HG02623 (cell line): ENCODE measurements at regions not wholly inside any gene's neighbourhood (a gene's known extent, or its start where the extent isn't known, plus 50 kb on each side); places are given as distances from the start of the nearest gene placed in this dataset.
"Not testable (repeated sequence)": the region's sequence is repeated elsewhere in the genome, so short reads cannot be mapped to it uniquely, and the experiment has no call there.

Experiments used
- ATAC-seq: cut with Tn5 transposase; IDR thresholded peaks from one replicate; pipeline ENCODE4 v1.9.1; 2021; ENCODE audit warnings: moderate library complexity; ENCODE audit not compliant: unreplicated experiment

DNA sequence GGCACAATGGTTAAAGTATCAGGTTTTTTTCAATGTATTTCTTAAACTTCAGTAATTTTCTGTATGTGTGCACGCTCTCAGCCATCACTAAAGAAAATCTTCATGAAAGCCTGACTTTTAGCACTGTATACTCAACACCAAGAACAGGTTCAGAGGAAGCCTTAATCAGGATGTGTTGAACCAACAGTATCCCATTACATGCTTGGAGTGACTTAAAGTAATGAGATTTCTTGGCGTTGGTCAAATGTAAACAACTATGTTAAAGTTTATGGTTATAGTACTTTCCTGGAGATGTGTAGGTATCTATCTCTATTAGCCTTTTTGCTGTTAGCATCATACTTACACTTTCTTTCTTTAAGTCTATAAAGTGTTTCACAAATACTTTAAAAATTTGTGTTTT is 335.0 kb downstream of the CCER1 start:
- ATAC-seq = no peak

DNA sequence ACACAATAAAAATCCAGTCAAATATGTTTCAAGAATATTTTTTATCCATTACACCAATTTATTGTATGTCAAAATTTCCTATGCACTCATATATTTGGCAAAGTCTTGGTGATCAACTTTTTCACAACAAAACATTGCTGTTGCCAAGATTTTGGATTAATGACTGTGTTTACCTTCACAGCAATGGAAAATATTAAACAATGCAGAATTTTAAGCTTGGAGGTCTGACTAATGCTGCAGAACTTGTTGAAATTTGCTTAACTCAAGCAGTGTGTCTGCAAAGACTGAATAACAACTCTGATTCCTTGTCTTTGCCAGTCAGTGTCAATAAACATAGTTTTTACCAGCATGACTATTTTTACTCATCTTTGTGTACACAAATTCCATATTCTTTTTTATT is 336.4 kb downstream of the CCER1 start:
- ATAC-seq = no peak

DNA sequence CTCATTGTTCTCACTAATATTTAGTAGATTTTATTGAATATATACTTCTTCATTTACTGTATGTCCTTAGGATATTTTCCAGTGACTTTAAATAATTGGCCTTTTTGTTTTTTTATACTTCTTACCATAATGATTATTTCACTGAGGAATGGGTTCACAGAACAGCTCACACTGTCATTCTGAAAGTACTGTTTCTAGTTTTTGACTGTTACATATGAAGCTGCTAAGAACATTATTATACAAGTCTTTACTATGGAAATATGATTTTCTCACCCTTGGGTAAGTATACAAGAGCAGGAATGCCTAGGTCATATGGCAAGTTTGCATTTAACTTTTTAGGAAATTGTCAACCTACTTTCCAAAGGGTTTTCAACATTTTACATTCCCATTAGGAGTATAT is 343.1 kb downstream of the CCER1 start:
- ATAC-seq = no peak

DNA sequence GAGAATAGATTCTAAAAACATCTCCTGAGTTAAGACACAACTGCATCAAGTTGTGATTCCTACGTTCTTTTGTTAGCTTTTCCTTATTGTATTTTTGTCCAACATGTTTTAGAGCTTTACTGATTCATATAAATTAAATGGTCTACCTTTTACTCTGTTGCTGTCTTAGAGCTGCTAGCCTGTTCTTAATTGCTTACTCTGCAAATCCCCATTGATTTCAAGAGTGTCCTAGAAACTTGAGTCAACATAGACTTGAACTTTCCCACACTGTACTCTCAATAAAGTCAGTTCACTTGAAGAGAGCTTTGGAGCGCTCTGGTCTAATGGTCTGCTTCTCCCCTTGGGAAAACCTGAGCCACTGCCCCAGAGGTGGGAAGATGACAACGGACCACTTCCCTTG is 343.9 kb downstream of the CCER1 start:
- no peak for ATAC-seq

DNA sequence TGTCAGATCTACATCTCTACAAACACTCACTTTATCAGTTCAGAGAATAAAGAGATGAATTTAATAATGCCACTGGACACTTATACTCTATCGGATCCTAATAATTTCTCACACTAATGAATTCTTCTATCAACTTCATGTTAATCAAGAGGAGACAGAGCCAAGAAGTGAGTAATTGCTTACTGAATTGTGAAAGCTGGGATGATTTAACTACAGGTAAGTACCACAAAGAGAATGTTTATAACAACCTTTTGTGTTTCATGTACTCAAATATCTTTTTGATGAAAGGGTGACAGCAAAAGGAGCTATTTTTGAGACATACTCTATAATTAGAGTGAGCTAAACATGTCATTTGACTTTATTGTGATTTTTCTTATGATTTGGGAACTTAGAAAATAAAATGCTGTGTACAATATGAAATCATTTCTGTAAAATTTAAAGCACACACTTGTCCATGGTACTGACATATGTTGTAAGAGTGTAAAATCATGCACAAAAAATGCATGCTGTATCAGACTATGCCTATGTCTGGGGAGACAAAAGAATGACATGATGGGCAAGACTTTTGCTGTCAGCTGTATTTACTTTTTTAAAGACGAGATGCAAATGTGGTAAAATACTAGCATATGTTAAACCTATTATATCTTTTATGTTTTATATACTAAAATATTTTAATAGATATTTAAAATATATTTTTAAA is 361.2 kb downstream of the CCER1 start:
- ATAC-seq = no peak

DNA sequence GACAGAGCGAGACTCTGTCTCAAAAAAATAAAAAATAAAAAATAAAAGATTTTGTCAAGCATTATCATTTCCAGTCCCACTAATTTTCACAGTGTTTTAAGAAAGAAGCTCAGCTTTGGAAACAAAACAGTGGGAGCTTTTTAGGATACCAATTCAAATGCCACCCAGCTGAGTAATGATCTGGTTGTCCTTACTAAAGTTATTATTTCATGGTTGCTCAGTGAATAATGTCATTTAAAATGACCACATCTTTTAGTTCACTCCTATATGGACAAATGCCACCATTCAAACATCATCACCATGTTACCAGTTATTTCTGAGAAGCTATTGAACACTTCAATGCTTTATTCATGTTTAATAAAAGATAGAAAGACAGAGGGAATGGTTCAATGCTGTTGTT is 365.0 kb downstream of the CCER1 start:
- ATAC-seq = no peak

DNA sequence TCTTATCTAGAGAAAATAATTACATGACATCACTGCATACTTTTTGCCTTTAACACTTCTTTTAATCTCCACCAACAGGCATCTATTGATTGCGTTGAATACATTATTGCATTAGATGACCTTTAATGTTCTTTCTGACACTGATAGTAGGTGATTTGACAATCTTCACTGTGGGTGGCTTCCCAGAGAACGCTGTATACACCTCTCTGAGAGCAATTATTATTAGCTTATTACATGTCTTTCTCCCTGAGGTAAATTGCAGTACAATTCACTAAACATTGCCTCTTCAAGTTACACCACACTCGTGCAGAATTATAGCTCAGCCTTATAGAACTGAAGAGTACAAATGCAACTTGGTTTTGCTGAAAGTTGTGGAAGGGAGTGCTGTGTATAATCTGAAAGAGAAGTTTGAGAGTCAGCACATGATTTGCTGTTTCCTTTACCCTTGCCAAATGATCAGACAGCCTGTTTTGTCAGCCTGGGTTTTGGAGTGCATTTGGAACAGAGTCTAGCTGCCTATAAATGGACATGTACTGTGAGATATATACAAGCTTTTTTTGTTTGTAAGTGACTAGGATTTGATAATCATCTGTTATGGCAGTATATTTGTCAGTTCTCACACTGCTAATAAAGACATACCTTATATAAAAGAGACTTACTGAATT is 369.2 kb downstream of the CCER1 start:
- ATAC-seq = no peak

DNA sequence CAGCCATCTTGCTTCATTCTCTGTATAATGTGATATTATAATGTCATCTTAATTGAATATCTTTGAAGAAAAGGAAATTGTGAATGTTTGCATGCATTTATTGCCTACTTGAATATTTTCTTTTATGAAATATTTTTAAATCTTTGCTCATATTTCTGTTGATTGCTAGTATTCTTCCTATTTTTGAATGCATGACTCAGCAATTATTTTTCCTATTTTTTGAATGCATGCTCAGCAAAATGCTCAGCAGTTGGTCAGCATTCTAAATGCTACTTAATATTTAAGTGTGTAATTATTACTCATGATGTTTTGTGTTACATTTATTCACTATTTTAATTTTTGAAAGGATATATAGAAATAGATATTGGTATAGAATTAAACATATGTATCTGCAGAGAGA is 378.3 kb downstream of the CCER1 start:
- ATAC-seq = no peak

DNA sequence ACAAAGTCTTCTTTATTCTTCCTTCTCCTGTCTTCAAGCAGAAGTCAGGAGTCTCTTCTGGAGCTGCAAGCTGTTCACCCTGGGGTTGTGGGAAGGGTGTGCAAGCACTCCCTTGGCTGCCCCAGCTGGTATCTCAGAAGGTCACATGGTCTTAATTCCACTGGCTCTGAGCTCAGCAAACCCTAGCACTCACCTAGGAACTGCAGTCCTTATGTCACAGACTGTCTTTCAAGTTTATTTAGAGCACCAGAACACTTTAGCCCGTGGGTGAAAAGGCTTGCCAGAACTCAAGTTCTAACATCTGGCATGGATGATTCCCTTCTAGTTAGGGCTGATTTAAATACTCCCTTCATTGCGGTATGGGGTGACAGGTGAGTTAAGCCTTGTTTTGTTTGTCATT is 379.0 kb downstream of the CCER1 start:
- ATAC-seq = no peak

DNA sequence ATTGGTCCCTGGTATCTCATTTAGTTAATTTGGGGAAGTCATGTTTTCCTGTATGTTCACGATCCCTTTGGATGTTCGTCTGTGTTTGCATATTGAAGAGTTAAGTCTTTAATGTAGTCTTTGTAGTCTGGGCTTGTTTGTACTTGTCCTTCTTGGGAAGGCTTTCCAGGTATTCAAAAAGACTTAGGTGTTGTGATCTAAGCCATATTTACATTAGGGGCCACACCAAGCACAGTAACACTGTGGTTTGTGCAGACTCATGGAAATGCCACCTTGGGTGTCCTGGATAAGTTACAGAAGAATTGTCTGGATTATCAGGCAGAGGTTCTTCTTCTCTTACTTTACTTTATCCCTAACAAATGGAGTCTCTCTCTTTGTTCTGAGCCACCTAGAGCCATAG is 380.3 kb downstream of the CCER1 start:
- no peak for ATAC-seq

DNA sequence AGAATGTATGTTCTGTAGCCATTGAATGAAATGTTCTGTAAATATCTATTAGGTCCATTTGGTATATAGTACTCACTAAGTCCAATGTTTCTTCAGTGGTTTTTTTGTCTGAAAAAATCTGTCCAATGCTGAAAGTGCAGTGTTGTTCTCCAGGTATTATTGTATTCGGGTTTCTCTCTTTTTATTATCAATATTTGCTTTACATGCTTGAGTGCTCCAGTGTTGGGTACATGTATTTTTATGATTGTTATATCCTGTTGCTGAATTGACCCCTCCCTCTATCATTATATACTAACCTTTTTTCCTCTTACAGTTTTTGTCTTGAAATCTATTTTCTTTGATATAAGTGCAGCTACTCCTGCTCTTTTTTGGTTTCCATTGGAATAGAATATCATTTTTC is 382.2 kb downstream of the CCER1 start:
- no peak for ATAC-seq

DNA sequence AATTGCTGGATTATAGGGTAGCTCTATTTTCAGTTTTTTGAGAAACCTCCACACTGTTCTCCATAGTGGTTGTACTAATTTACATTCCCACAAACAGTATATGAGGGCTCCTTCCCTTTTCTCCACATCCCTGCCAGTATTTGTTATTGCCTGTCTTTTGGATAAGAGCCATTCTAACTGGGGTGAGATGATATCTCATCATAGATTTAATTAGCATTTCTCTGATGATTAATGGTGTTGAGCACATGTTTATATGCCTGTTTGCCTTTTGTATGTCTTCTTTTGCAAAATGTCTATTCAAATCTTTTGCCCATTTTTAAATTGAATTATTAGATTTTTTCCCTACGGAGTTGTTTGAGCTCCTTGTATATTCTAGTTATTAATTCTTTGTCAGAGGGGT is 385.3 kb downstream of the CCER1 start:
- ATAC-seq = no peak

DNA sequence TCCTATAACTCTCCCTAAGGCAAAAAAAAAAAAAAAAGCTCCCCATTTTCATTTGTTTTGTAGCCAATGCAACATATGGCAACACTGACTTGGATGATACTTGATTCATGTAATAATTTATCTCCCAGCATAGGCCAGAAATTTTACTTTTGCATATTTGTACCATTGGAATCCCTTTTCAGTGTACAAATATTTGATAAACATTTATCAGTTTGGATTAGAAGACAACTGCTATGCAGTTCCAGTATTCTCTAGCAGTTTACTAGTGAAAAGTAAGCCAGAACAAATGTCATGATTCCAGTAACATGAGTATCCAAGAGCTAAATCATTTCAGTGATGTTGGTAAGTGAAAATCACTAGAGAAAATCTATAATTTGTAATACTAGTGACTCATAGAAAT is 392.3 kb downstream of the CCER1 start:
- no peak for ATAC-seq

DNA sequence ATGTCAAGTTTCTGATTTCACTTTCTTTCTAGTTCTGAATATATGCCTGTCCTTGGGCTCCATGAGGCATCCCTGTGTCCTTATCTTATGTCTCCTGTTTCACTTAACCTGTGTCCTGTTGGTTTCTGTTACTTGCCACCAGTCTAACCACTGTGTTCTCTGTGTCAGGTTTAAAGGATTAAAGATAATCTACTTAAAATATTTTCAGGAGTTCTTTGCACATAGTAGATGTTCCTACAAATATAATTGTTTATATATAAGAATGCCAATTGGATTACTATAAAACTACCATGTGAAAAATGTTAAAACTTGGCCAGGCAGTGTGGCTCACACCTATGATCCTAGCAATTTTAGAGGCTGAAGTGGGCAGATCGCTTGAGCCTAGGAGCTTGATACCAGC is 406.4 kb downstream of the CCER1 start:
- no peak for ATAC-seq

DNA sequence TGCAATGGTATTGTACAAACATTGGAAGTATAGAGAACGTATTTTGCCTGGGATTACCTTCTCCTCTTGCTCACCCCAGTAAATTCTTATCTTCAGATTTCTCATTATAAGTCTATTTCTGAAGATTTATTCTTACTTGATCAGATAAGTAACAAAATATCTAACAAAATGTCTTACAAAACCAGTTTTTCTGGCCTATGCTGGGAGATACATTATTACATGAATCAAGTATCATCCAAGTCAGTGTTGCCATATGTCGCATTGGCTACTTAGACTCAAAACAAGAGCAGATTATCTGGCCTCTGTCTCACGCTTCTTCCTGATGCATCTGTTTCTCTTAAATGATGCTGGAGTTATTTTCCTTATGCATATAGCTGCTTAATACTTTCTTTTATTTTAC is 408.5 kb downstream of the CCER1 start:
- ATAC-seq = no peak

DNA sequence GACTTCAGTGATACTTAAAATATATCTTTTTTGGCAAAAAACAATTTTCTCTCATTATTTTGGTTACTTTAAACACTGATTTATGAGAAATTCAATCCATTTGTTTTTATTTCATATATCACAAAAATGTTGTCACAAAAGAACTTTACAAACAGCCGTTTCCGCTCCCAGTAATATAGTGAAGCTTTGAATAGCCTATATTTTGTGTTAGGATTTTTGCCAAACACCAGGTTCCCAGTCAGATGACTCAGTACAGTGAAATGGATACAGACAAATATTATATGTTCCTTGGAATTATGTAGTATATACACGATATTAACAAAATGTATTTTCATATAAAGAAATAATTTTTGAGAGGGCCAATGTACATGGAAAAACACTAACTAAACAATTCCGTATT is 411.1 kb downstream of the CCER1 start:
- no peak for ATAC-seq

DNA sequence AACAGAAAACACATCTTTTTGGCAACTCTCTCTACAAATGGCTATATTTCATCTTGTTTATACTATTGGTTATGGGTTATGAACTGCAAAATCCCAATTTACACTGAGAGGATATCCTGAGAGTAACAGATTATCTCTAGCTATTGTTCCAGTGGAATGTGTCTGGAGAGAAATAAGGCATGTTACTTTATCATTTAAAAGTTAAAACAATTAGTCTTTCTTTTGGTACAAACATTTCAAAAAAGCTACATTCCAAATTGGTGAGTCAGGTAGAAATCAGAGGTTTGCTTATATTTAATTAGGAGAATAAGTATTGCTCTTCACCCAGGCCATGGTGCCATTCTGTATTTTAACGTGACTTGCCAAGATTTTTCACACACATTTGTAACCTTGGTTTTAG is 411.6 kb downstream of the CCER1 start:
- ATAC-seq = no peak

DNA sequence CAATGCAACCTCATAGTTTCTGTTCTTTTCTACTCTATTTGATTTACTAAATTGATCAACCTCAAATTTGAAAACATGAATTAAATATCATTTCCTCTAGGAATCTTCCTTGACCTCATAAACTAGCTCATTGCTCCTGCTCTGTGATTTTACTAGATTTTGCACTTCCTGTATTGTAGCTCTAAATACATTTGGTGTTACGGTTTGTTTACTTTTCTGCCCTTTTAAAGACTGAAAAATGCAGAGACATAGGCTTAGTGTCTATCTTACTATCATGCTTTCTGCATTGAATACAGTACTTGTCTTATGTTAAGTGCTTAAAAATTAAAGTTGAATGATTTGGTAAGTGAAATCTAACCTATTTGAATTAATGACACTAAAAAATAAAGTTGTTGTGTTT is 412.1 kb downstream of the CCER1 start:
- ATAC-seq = not testable (repeated sequence)

DNA sequence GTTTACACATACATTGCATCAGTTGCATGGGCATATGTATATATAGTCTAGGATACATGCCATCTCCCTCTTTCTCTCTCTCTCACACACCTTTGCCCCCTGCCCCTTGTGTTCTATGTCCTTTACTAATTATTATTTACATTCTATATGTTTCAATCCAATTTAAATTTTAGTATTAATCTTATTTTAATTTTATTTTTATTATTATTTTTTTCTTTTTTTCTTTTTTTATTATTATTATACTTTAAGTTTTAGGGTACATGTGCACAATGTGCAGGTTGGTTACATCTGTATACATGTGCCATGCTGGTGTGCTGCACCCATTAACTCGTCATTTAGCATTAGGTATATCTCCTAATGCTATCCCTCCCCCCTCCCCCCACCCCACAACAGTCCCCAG is 421.1 kb downstream of the CCER1 start:
- ATAC-seq = not testable (repeated sequence)

DNA sequence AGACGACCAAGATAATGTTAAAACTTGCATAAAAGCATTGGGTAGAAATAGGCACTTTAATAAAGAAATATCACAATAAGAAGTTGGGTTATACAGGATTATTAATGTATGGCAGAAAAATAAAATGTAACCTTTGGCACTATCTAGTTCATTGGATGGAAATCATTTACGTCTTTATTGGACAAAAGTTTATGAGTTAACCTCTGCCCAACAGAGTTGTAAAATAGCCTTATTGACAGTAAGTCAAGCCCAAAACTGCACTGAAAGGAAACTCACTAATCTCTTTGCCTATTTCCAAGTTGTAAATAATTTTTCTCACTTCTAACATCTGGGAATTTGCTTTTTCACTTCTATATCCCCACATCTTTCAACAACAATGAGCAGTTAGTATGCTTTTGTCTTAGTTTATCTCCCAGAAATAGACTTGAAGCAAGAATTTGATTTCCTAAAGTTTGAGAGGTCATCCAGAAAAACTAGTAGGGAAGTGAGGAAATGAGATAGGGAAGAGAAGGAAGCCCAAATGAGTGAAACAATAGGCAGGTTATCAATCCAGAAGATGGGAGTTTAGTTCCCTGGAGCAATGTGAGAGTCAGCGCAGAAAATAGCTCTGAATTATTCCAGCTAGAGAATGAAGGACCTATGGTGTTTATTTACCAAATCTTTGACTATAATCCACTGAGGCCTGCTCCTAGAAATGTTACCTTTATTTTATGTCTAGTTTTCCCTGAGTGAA is 434.8 kb downstream of the CCER1 start:
- ATAC-seq = no peak

DNA sequence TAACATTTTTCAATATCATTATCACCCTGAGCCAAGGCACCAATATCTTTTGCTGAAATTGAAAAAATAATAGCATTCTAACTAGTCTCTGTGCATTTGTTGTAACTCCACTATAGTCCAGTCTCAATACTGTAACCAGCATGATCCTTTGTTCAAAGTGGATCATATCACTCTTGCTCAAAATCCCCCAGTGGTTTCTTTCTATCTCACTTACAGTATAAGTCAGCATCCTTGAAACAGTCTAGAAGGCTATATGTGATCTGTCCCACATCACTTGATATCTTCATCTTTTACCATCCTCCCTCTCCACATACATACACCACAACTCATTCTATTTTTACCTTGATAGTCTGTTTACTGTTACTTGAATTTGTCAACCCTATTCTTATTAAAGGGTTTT is 435.7 kb downstream of the CCER1 start:
- peak; percentile 40 for ATAC-seq
